Hepatic stellate cell (primary cell): ENCODE measurements at regions not wholly inside any gene's neighbourhood (a gene's known extent, or its start where the extent isn't known, plus 50 kb on each side); places are given as distances from the start of the nearest gene placed in this dataset.

Experiments used
- DNase-seq: peaks from one replicate; pipeline ENCODE4 v3.0.0; 2011; ENCODE audit warnings: low spot score

GRCh38 chr2:45141883-45142866, 132.9 kb upstream of the SIX2 start:
- no peak for DNase-seq

- no peak for DNase-seq
Measured at GRCh38 chr2:45140675-45141074, 131.4 kb upstream of the SIX2 start.

- DNase-seq: no peak
Measured at GRCh38 chr2:45138904-45139303, 129.7 kb upstream of the SIX2 start.

GRCh38 chr2:45137966-45138695, 128.9 kb upstream of the SIX2 start:
- DNase-seq: no peak

- DNase-seq: no peak
Measured at GRCh38 chr2:45134726-45135125, 125.5 kb upstream of the SIX2 start.

GRCh38 chr2:45134014-45134413, 124.8 kb upstream of the SIX2 start:
- no peak for DNase-seq

GRCh38 chr2:45132551-45132950, 123.3 kb upstream of the SIX2 start:
- no peak for DNase-seq

- no peak for DNase-seq
Measured at GRCh38 chr2:45131587-45131986, 122.3 kb upstream of the SIX2 start.

- no peak for DNase-seq
Measured at GRCh38 chr2:45130736-45131135, 121.5 kb upstream of the SIX2 start.

- DNase-seq: peak; percentile 80
Measured at GRCh38 chr2:45128580-45128997, 119.3 kb upstream of the SIX2 start.

GRCh38 chr2:45127891-45128290, 118.6 kb upstream of the SIX2 start:
- no peak for DNase-seq

- DNase-seq: no peak
Measured at GRCh38 chr2:45127321-45127720, 118.1 kb upstream of the SIX2 start.

- DNase-seq: no peak
Measured at GRCh38 chr2:45125232-45125631, 116.0 kb upstream of the SIX2 start.

- DNase-seq: no peak
Measured at GRCh38 chr2:45124456-45124855, 115.2 kb upstream of the SIX2 start.

GRCh38 chr2:45123521-45124191, 114.4 kb upstream of the SIX2 start:
- DNase-seq: no peak

GRCh38 chr2:45123065-45123464, 113.8 kb upstream of the SIX2 start:
- DNase-seq: no peak

- DNase-seq: no peak
Measured at GRCh38 chr2:45121236-45121927, 112.1 kb upstream of the SIX2 start.

GRCh38 chr2:45120546-45120945, 111.3 kb upstream of the SIX2 start:
- DNase-seq: no peak

- DNase-seq: peak; percentile 46
Measured at GRCh38 chr2:45119855-45120254, 110.6 kb upstream of the SIX2 start.

GRCh38 chr2:45119038-45119437, 109.8 kb upstream of the SIX2 start:
- DNase-seq: no peak

- DNase-seq: no peak
Measured at GRCh38 chr2:45117383-45117782, 108.1 kb upstream of the SIX2 start.

GRCh38 chr2:45115181-45115580, 105.9 kb upstream of the SIX2 start:
- DNase-seq: no peak
